ENCODE measurements at regions not wholly inside any gene's neighbourhood (a gene's known extent, or its start where the extent isn't known, plus 50 kb on each side); places are given as distances from the start of the nearest gene placed in this dataset.
"Not testable (repeated sequence)": the region's sequence is repeated elsewhere in the genome, so short reads cannot be mapped to it uniquely, and the experiment has no call there.

DNA sequence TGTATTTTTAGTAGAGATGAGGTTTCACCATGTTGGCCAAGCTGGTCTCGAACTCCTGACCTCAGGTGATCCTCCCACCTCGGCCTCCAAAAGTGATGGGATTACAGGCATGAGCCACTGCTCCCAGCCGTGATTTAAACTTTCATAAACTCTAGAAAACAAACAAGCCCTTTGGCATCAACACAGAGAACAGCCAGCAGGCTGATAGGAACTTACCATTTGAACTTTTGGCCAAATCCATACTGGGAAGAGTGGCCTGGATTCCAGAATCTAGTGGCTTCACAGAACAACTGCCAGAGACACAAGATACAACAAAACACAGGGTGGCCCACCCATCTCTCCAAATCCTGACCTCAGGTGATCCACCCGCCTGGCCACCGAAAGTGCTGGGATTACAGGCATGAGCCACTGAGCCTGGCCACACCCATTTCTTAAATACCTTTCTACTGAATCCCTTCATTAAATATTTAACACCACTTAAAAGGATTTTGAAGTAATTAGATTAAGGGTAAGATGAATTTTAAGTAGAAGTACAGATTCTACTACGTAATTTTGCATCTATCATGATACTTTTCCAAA is 60.0 kb upstream of the TMEM254 start:
- TF ChIP-seq, protein P1, sequence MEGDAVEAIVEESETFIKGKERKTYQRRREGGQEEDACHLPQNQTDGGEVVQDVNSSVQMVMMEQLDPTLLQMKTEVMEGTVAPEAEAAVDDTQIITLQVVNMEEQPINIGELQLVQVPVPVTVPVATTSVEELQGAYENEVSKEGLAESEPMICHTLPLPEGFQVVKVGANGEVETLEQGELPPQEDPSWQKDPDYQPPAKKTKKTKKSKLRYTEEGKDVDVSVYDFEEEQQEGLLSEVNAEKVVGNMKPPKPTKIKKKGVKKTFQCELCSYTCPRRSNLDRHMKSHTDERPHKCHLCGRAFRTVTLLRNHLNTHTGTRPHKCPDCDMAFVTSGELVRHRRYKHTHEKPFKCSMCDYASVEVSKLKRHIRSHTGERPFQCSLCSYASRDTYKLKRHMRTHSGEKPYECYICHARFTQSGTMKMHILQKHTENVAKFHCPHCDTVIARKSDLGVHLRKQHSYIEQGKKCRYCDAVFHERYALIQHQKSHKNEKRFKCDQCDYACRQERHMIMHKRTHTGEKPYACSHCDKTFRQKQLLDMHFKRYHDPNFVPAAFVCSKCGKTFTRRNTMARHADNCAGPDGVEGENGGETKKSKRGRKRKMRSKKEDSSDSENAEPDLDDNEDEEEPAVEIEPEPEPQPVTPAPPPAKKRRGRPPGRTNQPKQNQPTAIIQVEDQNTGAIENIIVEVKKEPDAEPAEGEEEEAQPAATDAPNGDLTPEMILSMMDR (IDR thresholded peaks at IDR 0.05), result not testable (repeated sequence)
- not testable (repeated sequence) for TF ChIP-seq EZH2 (IDR thresholded peaks at IDR 0.05; ENCODE audit: borderline replicate concordance, insufficient read depth, low read depth, low read length, poor library complexity, severe bottlenecking)
